Spleen (tissue), 11 donors: ENCODE measurements at regions not wholly inside any gene's neighbourhood (a gene's known extent, or its start where the extent isn't known, plus 50 kb on each side); places are given as distances from the start of the nearest gene placed in this dataset.

Experiments used
- DNase-seq: peaks from one replicate; pipeline ENCODE4 v3.0.0-alpha.2; 2020
- H3K27ac ChIP-seq, 8 donors: fragments of 200-600 bp; sonication (generic) in 7 of 8; 1 replicate in 4 of 8; 2 replicates in 4 of 8; pipeline versions ENCODE4 v1.5.0 to v1.8.0; 2016 to 2021; ENCODE audit warnings: inconsistent platforms in 4 of 8, mild to moderate bottlenecking in 4 of 8, moderate library complexity in 1 of 8
- H3K27me3 ChIP-seq, 7 donors: fragments of 200-600 bp; sonication (generic) in 6 of 7; replicated peaks in 1 of 7; 1 replicate in 4 of 7; 2 replicates in 3 of 7; pipeline versions ENCODE4 v1.5.0 to v1.8.0; 2016 to 2021; ENCODE audit warnings: inconsistent platforms in 3 of 7, mild to moderate bottlenecking in 1 of 7
- H3K36me3 ChIP-seq, 6 donors: fragments of 200-600 bp; sonication (generic) in 5 of 6; 1 replicate in 4 of 6; 2 replicates in 2 of 6; pipeline versions ENCODE4 v1.5.0 to v1.8.0; 2016 to 2021; ENCODE audit warnings: inconsistent platforms in 2 of 6
- H3K4me1 ChIP-seq, 6 donors: fragments of 200-600 bp; sonication (generic) in 5 of 6; 1 replicate in 3 of 6; 2 replicates in 3 of 6; pipeline versions ENCODE4 v1.5.0 to v1.8.0; 2016 to 2021; ENCODE audit warnings: inconsistent platforms in 3 of 6
- H3K4me3 ChIP-seq, 8 donors: fragments of 200-600 bp; sonication (generic) in 7 of 8; 1 replicate in 4 of 8; 2 replicates in 4 of 8; pipeline versions ENCODE4 v1.5.0 to v1.8.0; 2016 to 2021; ENCODE audit warnings: inconsistent platforms in 4 of 8, mild to moderate bottlenecking in 4 of 8, moderate library complexity in 2 of 8
- H3K9me3 ChIP-seq, 8 donors: fragments of 200-600 bp; sonication (generic) in 7 of 8; 1 replicate in 4 of 8; 2 replicates in 4 of 8; pipeline versions ENCODE4 v1.5.0 to v1.8.0; 2016 to 2021; ENCODE audit warnings: inconsistent platforms in 4 of 8
- POLR2A ChIP-seq, 3 donors: fragments of 450-650 bp; IDR thresholded peaks; one replicate each; pipeline ENCODE4 v1.5.1; 2017; ENCODE audit warnings: antibody characterized with exemption in 3 of 3, mild to moderate bottlenecking in 1 of 3
- POLR2AphosphoS5 ChIP-seq, 3 donors: sonication (generic); formaldehyde crosslinking; IDR thresholded peaks; one replicate each; pipeline ENCODE4 v1.5.1; 2017; ENCODE audit warnings: antibody characterized with exemption in 3 of 3
- WGBS, 5 donors: extraction: QIAGEN DNeasy Blood & Tissue Kit in 3 of 5; methylation state at CpG; one replicate each; pipeline versions ENCODE4 v1.1.5 to v1.1.7; 2013 to 2018; 5-methylcytosine and 5-hydroxymethylcytosine counted together
- intact Hi-C: fragments of 100-400 bp; cut with DNase I; formaldehyde crosslinking; loops from one replicate; pipeline ENCODE4 v1.15.0; 2023; ENCODE audit warnings: low total_unique reads
- TF ChIP-seq, protein P1 (sequence below), 11 experiments: fragments of 200-600 bp in 7 of 11; fragments of 450-650 bp in 4 of 11; sonication (generic) in 4 of 11; IDR thresholded peaks in 8 of 11; conservative IDR thresholded peaks in 3 of 11; 1 replicate in 7 of 11; 2 replicates in 4 of 11; pipeline versions ENCODE4 v1.4.0 to v1.8.0; 2016 to 2021; ENCODE audit warnings: antibody characterized with exemption in 11 of 11, inconsistent platforms in 4 of 11, mild to moderate bottlenecking in 1 of 11
- donor health status: healthy with polysubstance abuse.
- donor health status: DM: no; HTN: no; CAD: no; lungs with moderate emphysema.
- donor health status: DM: no; HTN: no; CAD: no.
- donor health status: Bipolar disorder and iron deficiency.
- donor health status: healthy.
- donor health status: DM: no; HTN: no; CAD: no.
- donor health status: DM: yes; HTN: yes; CAD: no.

DNA sequence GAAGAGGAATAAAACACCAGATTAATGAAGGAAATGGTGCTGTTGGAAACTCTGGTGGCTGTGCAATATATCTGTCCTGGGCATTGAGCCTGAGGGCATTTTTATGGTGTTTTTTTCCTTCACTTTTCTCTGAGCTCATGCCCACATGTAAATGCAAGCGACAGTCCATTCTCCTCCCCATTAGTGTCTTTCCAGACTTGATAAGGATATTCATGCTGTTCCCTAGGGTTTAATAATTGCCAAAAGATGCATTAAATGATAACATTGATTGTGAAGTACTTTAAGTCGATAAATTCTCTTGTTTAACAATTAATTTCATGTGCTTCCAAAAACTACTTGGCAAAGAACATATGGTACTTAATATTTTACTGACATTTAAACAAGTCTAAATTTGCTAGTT lies 384.7 kb downstream of the MDFIC start:
- no peaks in the 10 kb centered on the region for H3K9me3 ChIP-seq
- no peaks in the 10 kb centered on the region for H3K27me3 ChIP-seq
- 82 to 90% (median 85%) methylated on average over 2 of the region's 2 CpGs for WGBS, 5 donors
- H3K4me3 ChIP-seq = no peak overlapping the region
- intact Hi-C loops = no loop called here
- H3K4me1 ChIP-seq = no peaks in the 10 kb centered on the region
- no peak for DNase-seq
- H3K36me3 ChIP-seq = no peaks in the 10 kb centered on the region
- TF ChIP-seq POLR2A (IDR thresholded peaks at IDR 0.05) (no peak), POLR2AphosphoS5 (IDR thresholded peaks at IDR 0.05) (no peak)
- TF ChIP-seq, protein P1, sequence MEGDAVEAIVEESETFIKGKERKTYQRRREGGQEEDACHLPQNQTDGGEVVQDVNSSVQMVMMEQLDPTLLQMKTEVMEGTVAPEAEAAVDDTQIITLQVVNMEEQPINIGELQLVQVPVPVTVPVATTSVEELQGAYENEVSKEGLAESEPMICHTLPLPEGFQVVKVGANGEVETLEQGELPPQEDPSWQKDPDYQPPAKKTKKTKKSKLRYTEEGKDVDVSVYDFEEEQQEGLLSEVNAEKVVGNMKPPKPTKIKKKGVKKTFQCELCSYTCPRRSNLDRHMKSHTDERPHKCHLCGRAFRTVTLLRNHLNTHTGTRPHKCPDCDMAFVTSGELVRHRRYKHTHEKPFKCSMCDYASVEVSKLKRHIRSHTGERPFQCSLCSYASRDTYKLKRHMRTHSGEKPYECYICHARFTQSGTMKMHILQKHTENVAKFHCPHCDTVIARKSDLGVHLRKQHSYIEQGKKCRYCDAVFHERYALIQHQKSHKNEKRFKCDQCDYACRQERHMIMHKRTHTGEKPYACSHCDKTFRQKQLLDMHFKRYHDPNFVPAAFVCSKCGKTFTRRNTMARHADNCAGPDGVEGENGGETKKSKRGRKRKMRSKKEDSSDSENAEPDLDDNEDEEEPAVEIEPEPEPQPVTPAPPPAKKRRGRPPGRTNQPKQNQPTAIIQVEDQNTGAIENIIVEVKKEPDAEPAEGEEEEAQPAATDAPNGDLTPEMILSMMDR (IDR thresholded peaks at IDR 0.05 in 8 of 11, conservative IDR thresholded peaks at IDR 0.05 in 3 of 11) = no peak
- H3K27ac ChIP-seq = no peak overlapping the region

DNA sequence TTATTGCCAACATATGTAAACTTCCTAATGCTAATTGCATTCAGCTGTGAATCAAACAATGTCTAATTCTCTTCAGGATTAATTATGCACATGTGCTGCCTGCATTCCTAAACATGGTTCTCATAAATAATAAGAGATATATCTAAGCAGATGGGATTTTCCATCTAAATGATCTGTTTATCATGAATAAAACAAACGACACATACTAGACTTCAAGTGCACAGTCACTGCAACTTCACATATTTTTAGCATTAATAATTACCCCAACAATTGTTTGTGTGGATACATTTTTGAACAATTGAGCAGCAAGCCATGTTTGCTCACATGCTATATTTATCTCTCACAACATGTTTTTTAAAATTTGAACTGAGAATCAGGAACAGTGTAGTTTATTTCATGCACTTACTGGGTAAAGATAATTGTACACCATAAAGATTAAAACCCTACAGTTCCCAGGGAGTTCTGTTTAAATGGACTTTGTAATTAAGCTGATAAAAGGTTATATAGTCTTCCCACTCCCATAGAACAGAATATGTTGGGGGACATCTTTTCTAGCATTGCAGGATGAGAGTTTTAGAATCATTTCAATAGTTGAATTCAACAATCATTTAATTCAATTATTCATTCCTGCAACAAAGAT lies 378.5 kb downstream of the MDFIC start:
- intact Hi-C loops = no loop called here
- Histone ChIP-seq H3K27ac (no peak overlapping the region), H3K9me3 (no peaks in the 10 kb centered on the region), H3K36me3 (no peaks in the 10 kb centered on the region), H3K4me1 (no peaks in the 10 kb centered on the region), H3K27me3 (no peaks in the 10 kb centered on the region), H3K4me3 (no peak overlapping the region)
- no peak for DNase-seq
- TF ChIP-seq, protein P1 (IDR thresholded peaks at IDR 0.05 in 8 of 11, conservative IDR thresholded peaks at IDR 0.05 in 3 of 11) = no peak
- TF ChIP-seq POLR2A (IDR thresholded peaks at IDR 0.05) = no peak
- no peak for TF ChIP-seq POLR2AphosphoS5 (IDR thresholded peaks at IDR 0.05)
- 60 to 73% (median 69%) methylated on average over 1 of the region's 1 CpG for WGBS, 5 donors

DNA sequence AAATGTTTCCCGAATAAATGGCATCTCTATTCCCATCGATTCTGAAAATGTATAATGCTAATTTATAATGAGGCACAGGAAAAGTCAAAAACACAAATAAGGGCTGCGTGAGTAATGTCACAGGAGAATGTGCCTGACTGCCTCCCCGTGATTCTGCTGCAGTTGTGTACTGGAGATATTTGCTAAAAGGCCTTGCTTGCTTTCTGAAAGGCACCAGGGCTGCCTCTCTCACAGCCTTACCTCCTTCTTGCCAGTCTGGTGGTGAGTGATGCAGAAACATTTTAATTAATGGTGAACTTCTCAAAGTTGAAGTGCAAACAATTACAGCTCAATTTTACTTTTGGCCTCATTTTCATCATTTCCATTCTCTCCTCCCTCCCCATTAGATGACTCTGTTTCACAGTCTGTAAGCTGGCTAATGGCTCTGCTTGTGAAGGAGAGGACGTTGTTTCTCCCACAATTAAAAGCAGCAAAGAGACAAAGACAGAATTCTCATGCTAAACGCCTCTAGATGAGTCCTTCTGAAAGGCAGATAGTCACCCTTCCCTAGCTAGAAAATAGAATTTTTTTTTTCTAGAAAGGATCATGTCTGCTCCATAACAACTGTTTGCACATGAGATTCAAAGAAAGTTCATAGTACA lies 377.6 kb downstream of the MDFIC start:
- H3K36me3 ChIP-seq = no peaks in the 10 kb centered on the region
- no peak for TF ChIP-seq POLR2A (IDR thresholded peaks at IDR 0.05)
- TF ChIP-seq, protein P1 (IDR thresholded peaks at IDR 0.05 in 8 of 11, conservative IDR thresholded peaks at IDR 0.05 in 3 of 11) = no peak
- no peak for TF ChIP-seq POLR2AphosphoS5 (IDR thresholded peaks at IDR 0.05)
- DNase-seq = no peak
- no peaks in the 10 kb centered on the region for H3K4me1 ChIP-seq
- H3K9me3 ChIP-seq = no peaks in the 10 kb centered on the region
- no peak overlapping the region for H3K27ac ChIP-seq
- no peak overlapping the region for H3K4me3 ChIP-seq
- 70 to 83% (median 76%) methylated on average over 6 of the region's 6 CpGs for WGBS, 5 donors
- H3K27me3 ChIP-seq = no peaks in the 10 kb centered on the region
- intact Hi-C loops = no loop called here

DNA sequence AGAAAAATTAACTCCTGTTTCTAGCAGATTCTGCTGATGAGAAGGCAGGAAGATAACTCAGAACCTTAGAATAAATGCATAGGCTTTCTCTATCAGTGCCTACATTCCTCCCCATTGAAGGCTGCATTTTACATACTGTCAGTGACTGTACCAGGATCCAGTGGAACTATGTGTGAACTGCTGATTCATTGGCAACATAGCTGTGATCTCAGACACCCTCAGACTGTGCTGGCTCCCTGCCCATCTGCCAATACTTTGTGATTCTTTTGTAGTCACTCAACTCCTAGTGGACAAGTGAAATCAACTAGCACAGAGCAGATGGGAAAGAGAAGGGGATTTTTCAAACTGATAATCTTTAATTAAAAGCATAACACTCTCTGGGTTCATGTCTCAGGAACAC lies 375.8 kb downstream of the MDFIC start:
- H3K9me3 ChIP-seq = no peaks in the 10 kb centered on the region
- DNase-seq = no peak
- no peaks in the 10 kb centered on the region for H3K4me1 ChIP-seq
- no peaks in the 10 kb centered on the region for H3K36me3 ChIP-seq
- TF ChIP-seq POLR2AphosphoS5 (IDR thresholded peaks at IDR 0.05) (no peak), POLR2A (IDR thresholded peaks at IDR 0.05) (no peak)
- TF ChIP-seq, protein P1 (IDR thresholded peaks at IDR 0.05 in 8 of 11, conservative IDR thresholded peaks at IDR 0.05 in 3 of 11) = no peak
- no peaks in the 10 kb centered on the region for H3K27me3 ChIP-seq
- intact Hi-C loops = no loop called here
- H3K4me3 ChIP-seq = no peak overlapping the region
- H3K27ac ChIP-seq = no peak overlapping the region
